ENCODE measurements at regions not wholly inside any gene's neighbourhood (a gene's known extent, or its start where the extent isn't known, plus 50 kb on each side); places are given as distances from the start of the nearest gene placed in this dataset.

DNA sequence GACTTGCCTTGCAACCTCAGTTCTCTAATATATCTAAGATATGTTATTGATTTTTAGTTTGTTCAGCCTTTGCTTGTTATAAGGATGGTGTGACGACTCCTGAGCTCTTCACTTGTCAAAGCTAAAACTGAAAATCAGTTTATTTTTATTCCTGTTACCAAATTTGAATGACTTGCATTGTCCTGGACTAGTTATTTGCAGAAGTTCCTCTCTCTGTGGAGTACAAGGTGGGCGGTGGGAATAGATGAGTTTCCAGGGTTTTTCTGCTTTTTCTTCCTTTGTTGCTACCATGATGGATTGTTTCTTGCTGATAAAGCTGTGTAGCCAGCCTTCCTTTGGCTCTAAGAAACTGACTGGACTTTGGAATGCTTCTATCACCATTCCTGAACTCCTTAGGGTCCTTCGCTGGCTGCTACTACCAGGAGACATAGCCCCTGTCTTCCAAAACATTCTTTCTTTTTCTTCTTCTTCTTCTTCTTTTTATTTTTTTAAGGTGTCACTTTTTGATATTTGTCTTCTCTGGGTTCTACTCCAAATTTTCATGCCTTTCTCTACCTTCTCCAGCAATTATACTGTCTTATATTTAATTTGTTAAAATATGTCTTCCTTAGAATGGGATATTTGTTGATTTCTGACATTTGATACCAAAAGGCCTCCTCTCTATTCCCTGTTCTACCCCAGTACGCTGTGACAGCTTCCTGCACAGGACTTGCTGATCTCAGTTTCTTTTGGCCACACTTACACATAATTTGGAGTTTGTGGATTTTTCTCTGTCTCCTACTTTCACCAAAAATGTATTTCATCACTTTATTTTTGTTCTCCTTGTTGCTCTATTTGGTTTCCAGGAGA, 145.1 kb upstream of the THRB start:
- Histone ChIP-seq H2AFZ (ENCODE audit: low read length) (no peak overlapping the region), H3K9me2 (ENCODE audit: insufficient read depth, low read length) (no peaks in the 10 kb centered on the region), H3K4me2 (ENCODE audit: low read length) (no peak overlapping the region), H3K4me1 (ENCODE audit: insufficient read depth, low read length, poor library complexity, severe bottlenecking) (no peaks in the 10 kb centered on the region), H3K9me3 (ENCODE audit: low read length) (no peaks in the 10 kb centered on the region), H3K79me2 (ENCODE audit: insufficient read depth, low read depth, low read length) (no peaks in the 10 kb centered on the region), H3K27ac (ENCODE audit: low read depth, low read length, poor library complexity, severe bottlenecking) (no peak overlapping the region), H3K4me3 (ENCODE audit: low read depth, low read length, poor library complexity, severe bottlenecking) (no peak overlapping the region), H4K20me1 (ENCODE audit: insufficient read depth, low read length) (no peaks in the 10 kb centered on the region), H3K36me3 (ENCODE audit: insufficient read depth, low read length) (no peaks in the 10 kb centered on the region)
- DNase-seq (ENCODE audit: low spot score), result no peak
- TF ChIP-seq EZH2phosphoT487 (IDR thresholded peaks at IDR 0.05; ENCODE audit: borderline replicate concordance, low read depth, low read length), result no peak
- TF ChIP-seq, protein P1, sequence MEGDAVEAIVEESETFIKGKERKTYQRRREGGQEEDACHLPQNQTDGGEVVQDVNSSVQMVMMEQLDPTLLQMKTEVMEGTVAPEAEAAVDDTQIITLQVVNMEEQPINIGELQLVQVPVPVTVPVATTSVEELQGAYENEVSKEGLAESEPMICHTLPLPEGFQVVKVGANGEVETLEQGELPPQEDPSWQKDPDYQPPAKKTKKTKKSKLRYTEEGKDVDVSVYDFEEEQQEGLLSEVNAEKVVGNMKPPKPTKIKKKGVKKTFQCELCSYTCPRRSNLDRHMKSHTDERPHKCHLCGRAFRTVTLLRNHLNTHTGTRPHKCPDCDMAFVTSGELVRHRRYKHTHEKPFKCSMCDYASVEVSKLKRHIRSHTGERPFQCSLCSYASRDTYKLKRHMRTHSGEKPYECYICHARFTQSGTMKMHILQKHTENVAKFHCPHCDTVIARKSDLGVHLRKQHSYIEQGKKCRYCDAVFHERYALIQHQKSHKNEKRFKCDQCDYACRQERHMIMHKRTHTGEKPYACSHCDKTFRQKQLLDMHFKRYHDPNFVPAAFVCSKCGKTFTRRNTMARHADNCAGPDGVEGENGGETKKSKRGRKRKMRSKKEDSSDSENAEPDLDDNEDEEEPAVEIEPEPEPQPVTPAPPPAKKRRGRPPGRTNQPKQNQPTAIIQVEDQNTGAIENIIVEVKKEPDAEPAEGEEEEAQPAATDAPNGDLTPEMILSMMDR (conservative IDR thresholded peaks at IDR 0.05; ENCODE audit: low read length), result no peak
- POLR2A ChIA-PET, result interaction anchor here (0.6 kb wide), 1 partner anchor 11 kb away, joined by 3 read pairs; no protein-coding TSS in a partner anchor
- CTCF ChIA-PET (ENCODE audit: unreplicated experiment), result no interaction called here
- intact Hi-C loops (cut with micrococcal nuclease; ENCODE audit: unreplicated experiment), result no loop called here
- BruUV-seq (replicated peaks), result no TSS peak

DNA sequence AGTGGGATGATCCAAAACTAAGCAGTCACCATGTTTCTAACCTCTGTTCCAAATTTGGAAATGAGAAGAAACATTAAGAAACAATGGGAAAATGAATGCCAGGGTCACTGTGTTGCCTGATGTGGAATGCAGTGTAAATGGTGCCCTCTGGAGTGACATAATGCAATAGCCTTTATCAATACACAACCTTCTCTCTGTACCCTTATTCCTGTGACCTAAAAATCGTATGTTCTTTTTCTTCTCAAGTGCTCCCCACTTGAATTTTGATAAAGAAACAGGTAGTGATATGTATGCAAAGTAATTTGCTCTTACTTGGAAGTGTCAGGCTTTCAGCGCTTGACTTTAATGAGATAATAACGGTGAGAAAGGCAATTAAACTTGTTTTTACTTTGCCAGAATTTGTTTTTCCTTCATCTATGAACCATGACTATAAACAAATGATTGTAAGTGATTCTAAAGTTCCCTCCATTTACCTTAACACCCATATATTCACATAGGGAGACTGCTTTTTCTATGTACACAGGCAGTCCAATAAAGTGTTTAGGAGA, 145.8 kb upstream of the THRB start:
- Histone ChIP-seq H3K9me3 (ENCODE audit: low read length) (no peaks in the 10 kb centered on the region), H2AFZ (ENCODE audit: low read length) (no peak overlapping the region), H3K4me2 (ENCODE audit: low read length) (no peak overlapping the region), H4K20me1 (ENCODE audit: insufficient read depth, low read length) (no peaks in the 10 kb centered on the region), H3K4me3 (ENCODE audit: low read depth, low read length, poor library complexity, severe bottlenecking) (no peak overlapping the region), H3K79me2 (ENCODE audit: insufficient read depth, low read depth, low read length) (no peaks in the 10 kb centered on the region), H3K4me1 (ENCODE audit: insufficient read depth, low read length, poor library complexity, severe bottlenecking) (no peaks in the 10 kb centered on the region), H3K27ac (ENCODE audit: low read depth, low read length, poor library complexity, severe bottlenecking) (no peak overlapping the region), H3K9me2 (ENCODE audit: insufficient read depth, low read length) (no peaks in the 10 kb centered on the region), H3K36me3 (ENCODE audit: insufficient read depth, low read length) (no peaks in the 10 kb centered on the region)
- TF ChIP-seq EZH2phosphoT487 (IDR thresholded peaks at IDR 0.05; ENCODE audit: borderline replicate concordance, low read depth, low read length), result no peak
- TF ChIP-seq, protein P1 (conservative IDR thresholded peaks at IDR 0.05; ENCODE audit: low read length), result peak; percentile 57
- ChIA-PET POLR2A (no interaction called here), CTCF (ENCODE audit: unreplicated experiment) (no interaction called here)
- intact Hi-C loops (cut with micrococcal nuclease; ENCODE audit: unreplicated experiment), result no loop called here
- BruUV-seq (replicated peaks), result no TSS peak
- DNase-seq (ENCODE audit: low spot score), result no peak

DNA sequence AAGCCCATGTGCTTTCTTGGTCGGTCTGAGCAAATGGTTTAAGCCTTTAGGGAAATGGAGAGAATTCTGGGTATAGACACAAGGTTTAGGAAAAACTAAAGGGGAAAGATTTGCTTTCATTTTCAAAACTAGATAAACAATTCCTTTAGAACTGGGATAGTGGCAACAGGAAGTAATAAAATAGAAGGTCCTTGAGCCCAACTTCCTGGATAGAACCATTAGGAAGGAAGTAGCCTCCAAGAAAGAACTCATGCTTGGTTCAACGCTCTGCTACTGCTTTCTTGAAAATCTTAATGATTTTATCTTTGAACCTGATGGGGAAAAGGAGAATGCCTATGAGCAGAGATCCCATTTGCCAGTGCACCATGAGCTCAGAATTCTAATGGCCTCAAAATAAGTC, 147.0 kb upstream of the THRB start:
- CTCF ChIA-PET (ENCODE audit: unreplicated experiment), result no interaction called here
- Histone ChIP-seq H3K9me2 (ENCODE audit: insufficient read depth, low read length) (no peaks in the 10 kb centered on the region), H3K27ac (ENCODE audit: low read depth, low read length, poor library complexity, severe bottlenecking) (no peak overlapping the region), H3K79me2 (ENCODE audit: insufficient read depth, low read depth, low read length) (no peaks in the 10 kb centered on the region), H2AFZ (ENCODE audit: low read length) (no peak overlapping the region), H3K4me3 (ENCODE audit: low read depth, low read length, poor library complexity, severe bottlenecking) (no peak overlapping the region), H3K4me1 (ENCODE audit: insufficient read depth, low read length, poor library complexity, severe bottlenecking) (no peaks in the 10 kb centered on the region), H3K9me3 (ENCODE audit: low read length) (no peaks in the 10 kb centered on the region), H3K36me3 (ENCODE audit: insufficient read depth, low read length) (no peaks in the 10 kb centered on the region), H4K20me1 (ENCODE audit: insufficient read depth, low read length) (no peaks in the 10 kb centered on the region), H3K4me2 (ENCODE audit: low read length) (no peak overlapping the region)
- intact Hi-C loops (cut with micrococcal nuclease; ENCODE audit: unreplicated experiment), result no loop called here
- DNase-seq (ENCODE audit: low spot score), result no peak
- POLR2A ChIA-PET, result no interaction called here
- BruUV-seq (replicated peaks), result no TSS peak
- TF ChIP-seq, protein P1 (conservative IDR thresholded peaks at IDR 0.05; ENCODE audit: low read length), result no peak
- no peak for TF ChIP-seq EZH2phosphoT487 (IDR thresholded peaks at IDR 0.05; ENCODE audit: borderline replicate concordance, low read depth, low read length)

Data from OCI-LY7 (cell line).